Peyer's patch (tissue), 4 donors: ENCODE measurements at regions not wholly inside any gene's neighbourhood (a gene's known extent, or its start where the extent isn't known, plus 50 kb on each side); places are given as distances from the start of the nearest gene placed in this dataset.
A peak's percentile ranks its signal among the peaks of the same experiment; 100 is the strongest.

Source experiments
- DNase-seq, 3 donors: peaks; one replicate each; pipeline ENCODE4 v3.0.0-alpha.2; 2017 to 2019
- H3K27ac ChIP-seq, 4 donors: fragments of 200-600 bp; sonication (generic); one replicate each; pipeline ENCODE4 v1.5.1; 2016 to 2019
- H3K27me3 ChIP-seq, 2 donors: fragments of 200-600 bp; sonication (generic); one replicate each; pipeline ENCODE4 v1.5.1; 2019
- H3K36me3 ChIP-seq, 3 donors: fragments of 200-600 bp; sonication (generic); one replicate each; pipeline ENCODE4 v1.5.1; 2016 to 2019
- H3K4me1 ChIP-seq, 4 donors: fragments of 200-600 bp; sonication (generic); one replicate each; pipeline ENCODE4 v1.5.1; 2016 to 2019
- H3K4me3 ChIP-seq, 4 donors: fragments of 200-600 bp; sonication (generic); 1 replicate in 3 of 4; 2 replicates in 1 of 4; pipeline ENCODE4 v1.5.1; 2016 to 2019; ENCODE audit warnings: mild to moderate bottlenecking in 1 of 4
- H3K9me3 ChIP-seq, 4 donors: fragments of 200-600 bp; sonication (generic); one replicate each; pipeline ENCODE4 v1.5.1; 2016 to 2019; ENCODE audit warnings: mild to moderate bottlenecking in 1 of 4
- CTCF ChIP-seq, 6 experiments: fragments of 450-650 bp in 4 of 6; fragments of 200-600 bp in 2 of 6; sonication (generic) in 1 of 6; IDR thresholded peaks; one replicate each; pipeline ENCODE4 v1.5.1; 2017 to 2019; ENCODE audit warnings: antibody characterized with exemption in 6 of 6, mild to moderate bottlenecking in 3 of 6, moderate library complexity in 1 of 6
- POLR2A ChIP-seq, 2 donors: fragments of 450-650 bp; IDR thresholded peaks; one replicate each; pipeline ENCODE4 v1.5.1; 2017; ENCODE audit warnings: antibody characterized with exemption in 2 of 2, mild to moderate bottlenecking in 2 of 2, moderate library complexity in 2 of 2

GRCh38 chr15:97504031-97504792 lies 456.3 kb upstream of the ARRDC4 start:
- Histone ChIP-seq H3K27ac (no peak overlapping the region), H3K4me1 (no peaks in the 10 kb centered on the region), H3K27me3 (no peaks in the 10 kb centered on the region), H3K9me3 (no peaks in the 10 kb centered on the region), H3K4me3 (no peak overlapping the region), H3K36me3 (no peaks in the 10 kb centered on the region)
- DNase-seq = no peak
- TF ChIP-seq POLR2A (IDR thresholded peaks at IDR 0.05) (no peak), CTCF (IDR thresholded peaks at IDR 0.05) (no peak)

GRCh38 chr15:97517737-97518136 lies 442.8 kb upstream of the ARRDC4 start:
- no peaks in the 10 kb centered on the region for H3K36me3 ChIP-seq
- no peak overlapping the region for H3K27ac ChIP-seq
- H3K9me3 ChIP-seq = no peaks in the 10 kb centered on the region
- no peaks in the 10 kb centered on the region for H3K27me3 ChIP-seq
- TF ChIP-seq CTCF (IDR thresholded peaks at IDR 0.05) (no peak), POLR2A (IDR thresholded peaks at IDR 0.05) (no peak)
- no peak overlapping the region for H3K4me3 ChIP-seq
- no peak for DNase-seq
- H3K4me1 ChIP-seq = no peaks in the 10 kb centered on the region

GRCh38 chr15:97520689-97521088 lies 439.8 kb upstream of the ARRDC4 start:
- no peak for TF ChIP-seq POLR2A (IDR thresholded peaks at IDR 0.05)
- TF ChIP-seq CTCF (IDR thresholded peaks at IDR 0.05) = no peak
- H3K4me3 ChIP-seq = no peak overlapping the region
- no peak overlapping the region for H3K27ac ChIP-seq
- no peaks in the 10 kb centered on the region for H3K9me3 ChIP-seq
- no peaks in the 10 kb centered on the region for H3K4me1 ChIP-seq
- no peaks in the 10 kb centered on the region for H3K36me3 ChIP-seq
- no peak for DNase-seq
- no peaks in the 10 kb centered on the region for H3K27me3 ChIP-seq

GRCh38 chr15:97521381-97522285 lies 438.9 kb upstream of the ARRDC4 start:
- Histone ChIP-seq H3K27ac (no peak overlapping the region), H3K9me3 (no peaks in the 10 kb centered on the region), H3K4me3 (peak overlapping the region in 1 of 4 donors; percentile 14), H3K27me3 (no peaks in the 10 kb centered on the region), H3K36me3 (no peaks in the 10 kb centered on the region), H3K4me1 (no peaks in the 10 kb centered on the region)
- TF ChIP-seq CTCF (IDR thresholded peaks at IDR 0.05) (no peak), POLR2A (IDR thresholded peaks at IDR 0.05) (no peak)
- no peak for DNase-seq

- no peak for DNase-seq
- no peak for TF ChIP-seq CTCF (IDR thresholded peaks at IDR 0.05)
- no peak for TF ChIP-seq POLR2A (IDR thresholded peaks at IDR 0.05)
These were observed 438.2 kb upstream of the ARRDC4 start for GRCh38 chr15:97522347-97522746.

More at GRCh38 chr15:97522347-97522746, 438.2 kb upstream of the ARRDC4 start:
- H3K27me3 ChIP-seq = no peaks in the 10 kb centered on the region
- H3K36me3 ChIP-seq = no peaks in the 10 kb centered on the region
- peak overlapping the region in 1 of 4 donors; percentile 14 for H3K4me3 ChIP-seq
- H3K27ac ChIP-seq = no peak overlapping the region
- no peaks in the 10 kb centered on the region for H3K4me1 ChIP-seq
- H3K9me3 ChIP-seq = no peaks in the 10 kb centered on the region
